ENCODE measurements at regions not wholly inside any gene's neighbourhood (a gene's known extent, or its start where the extent isn't known, plus 50 kb on each side); places are given as distances from the start of the nearest gene placed in this dataset.

DNA sequence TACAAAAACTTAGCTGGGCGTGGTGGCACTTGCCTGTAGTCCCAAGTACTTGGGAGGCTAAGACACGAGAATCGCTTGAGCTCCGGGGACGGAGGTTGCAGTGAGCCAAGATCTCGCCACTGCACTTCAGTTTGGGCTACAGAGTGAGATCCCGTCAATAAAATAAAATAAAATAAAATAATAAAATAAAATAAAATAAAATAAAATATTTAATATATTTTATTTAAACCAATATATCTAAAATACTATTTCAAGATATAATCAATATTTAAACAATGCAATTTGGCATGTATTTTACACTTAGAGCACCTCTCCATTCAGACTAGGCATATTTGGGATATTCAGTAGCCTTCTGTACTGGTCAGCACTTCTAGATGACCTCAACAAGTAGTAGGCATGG lies 142.1 kb downstream of the FOXA2 start:
- H3K9me3 ChIP-seq (ENCODE audit: control insufficient read depth, insufficient read depth, low read length) = no peaks in the 10 kb centered on the region
- H3K4me1 ChIP-seq (ENCODE audit: control insufficient read depth, insufficient read depth, low read length) = no peaks in the 10 kb centered on the region
- H3K9ac ChIP-seq (ENCODE audit: low read depth, low read length) = no peak overlapping the region
- peaks cover 2% of the 10 kb centered on the region for H3K27me3 ChIP-seq (ENCODE audit: control insufficient read depth, insufficient read depth, low read length)
- no peak overlapping the region for H3K4me3 ChIP-seq (ENCODE audit: low read depth, low read length)
- no peaks in the 10 kb centered on the region for H3K36me3 ChIP-seq (ENCODE audit: control insufficient read depth, insufficient read depth, low read length)

DNA sequence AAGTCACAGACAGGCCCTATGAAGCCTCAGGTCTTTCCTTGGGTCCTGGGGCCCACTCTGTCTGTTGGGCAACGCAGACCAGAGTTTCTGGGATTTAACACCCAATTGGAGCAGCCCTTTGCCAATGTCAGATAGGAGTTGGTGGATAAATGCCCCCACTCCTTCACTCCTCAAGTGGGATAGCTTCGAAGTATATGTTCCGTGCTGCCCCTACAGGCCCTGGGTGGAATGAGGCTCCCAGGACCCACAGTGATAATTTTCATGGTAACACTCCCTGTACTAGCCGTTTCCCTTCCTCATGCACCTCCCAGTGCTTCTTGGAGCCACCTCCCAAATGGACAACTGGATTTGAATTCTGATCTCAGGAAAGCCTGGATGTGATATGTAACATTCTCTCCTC lies 145.4 kb downstream of the FOXA2 start:
- Histone ChIP-seq H3K9ac (ENCODE audit: low read depth, low read length) (no peak overlapping the region), H3K4me3 (ENCODE audit: low read depth, low read length) (no peak overlapping the region), H3K4me1 (ENCODE audit: control insufficient read depth, insufficient read depth, low read length) (no peaks in the 10 kb centered on the region), H3K27me3 (ENCODE audit: control insufficient read depth, insufficient read depth, low read length) (peaks cover 26% of the 10 kb centered on the region), H3K9me3 (ENCODE audit: control insufficient read depth, insufficient read depth, low read length) (no peaks in the 10 kb centered on the region), H3K36me3 (ENCODE audit: control insufficient read depth, insufficient read depth, low read length) (no peaks in the 10 kb centered on the region)

DNA sequence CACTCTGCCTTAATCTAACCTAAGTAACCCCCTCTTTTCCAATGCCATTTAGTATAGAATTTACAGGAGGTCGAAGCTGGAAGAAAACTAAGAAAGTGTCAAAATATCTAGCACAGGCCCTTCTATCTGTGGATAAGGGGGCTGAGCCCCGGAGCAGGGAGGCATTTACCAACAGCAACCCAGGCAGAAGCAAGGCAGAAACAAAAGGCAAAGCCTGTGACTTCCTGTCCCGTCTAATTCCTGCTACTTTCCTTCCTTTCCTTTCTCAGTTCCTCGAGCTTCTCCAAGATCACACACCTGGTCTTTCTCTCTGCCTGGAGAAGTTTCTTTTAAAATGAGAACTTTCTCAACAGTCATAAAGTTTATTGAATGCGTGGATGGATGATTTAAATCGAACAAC lies 146.0 kb downstream of the FOXA2 start:
- no peaks in the 10 kb centered on the region for H3K9me3 ChIP-seq (ENCODE audit: control insufficient read depth, insufficient read depth, low read length)
- no peaks in the 10 kb centered on the region for H3K36me3 ChIP-seq (ENCODE audit: control insufficient read depth, insufficient read depth, low read length)
- no peaks in the 10 kb centered on the region for H3K4me1 ChIP-seq (ENCODE audit: control insufficient read depth, insufficient read depth, low read length)
- H3K27me3 ChIP-seq (ENCODE audit: control insufficient read depth, insufficient read depth, low read length) = peaks cover 32% of the 10 kb centered on the region
- no peak overlapping the region for H3K4me3 ChIP-seq (ENCODE audit: low read depth, low read length)
- H3K9ac ChIP-seq (ENCODE audit: low read depth, low read length) = no peak overlapping the region

DNA sequence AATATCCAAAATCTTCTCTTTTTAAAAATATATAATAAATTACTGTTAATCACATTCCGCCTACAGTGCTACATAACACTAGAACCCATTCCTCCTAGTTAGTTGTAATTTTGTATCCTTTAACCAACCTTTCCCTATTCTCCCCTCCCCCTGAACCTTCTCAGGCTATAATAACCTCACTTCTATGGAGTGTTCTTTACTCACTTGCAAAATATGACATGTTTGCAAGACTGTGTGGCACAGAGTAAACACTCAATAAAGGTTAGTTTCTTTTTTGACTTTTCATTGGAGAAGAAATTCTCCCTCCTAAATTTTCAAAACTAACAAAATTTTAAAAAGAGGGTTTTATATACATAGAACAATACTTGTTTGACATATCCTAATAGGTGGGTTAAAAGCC lies 147.0 kb downstream of the FOXA2 start:
- H3K9ac ChIP-seq (ENCODE audit: low read depth, low read length) = no peak overlapping the region

DNA sequence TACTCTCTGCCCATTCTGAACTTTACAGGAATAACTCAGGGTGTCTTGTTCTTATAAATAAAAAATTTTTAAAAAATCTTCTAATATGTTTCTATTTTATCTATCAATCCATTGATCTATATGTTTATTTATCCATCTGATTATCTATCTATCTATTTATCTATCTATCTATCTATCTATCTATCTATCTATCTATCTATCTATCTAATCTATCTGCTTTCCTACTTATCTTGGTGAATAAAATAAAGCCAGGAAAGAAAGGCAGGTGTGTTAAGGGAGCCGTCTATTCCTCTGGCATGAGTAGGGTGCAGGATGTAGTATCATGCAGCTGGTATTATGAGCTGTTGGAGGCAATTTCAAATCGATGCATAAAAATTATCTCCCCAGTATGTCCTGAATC lies 153.0 kb downstream of the FOXA2 start:
- Histone ChIP-seq H3K9me3 (ENCODE audit: control insufficient read depth, insufficient read depth, low read length) (no peaks in the 10 kb centered on the region), H3K9ac (ENCODE audit: low read depth, low read length) (no peak overlapping the region), H3K4me1 (ENCODE audit: control insufficient read depth, insufficient read depth, low read length) (peaks cover 11% of the 10 kb centered on the region), H3K27me3 (ENCODE audit: control insufficient read depth, insufficient read depth, low read length) (peaks cover 92% of the 10 kb centered on the region), H3K4me3 (ENCODE audit: low read depth, low read length) (no peak overlapping the region), H3K36me3 (ENCODE audit: control insufficient read depth, insufficient read depth, low read length) (no peaks in the 10 kb centered on the region)

More for the DNA sequence above, 147.0 kb downstream of the FOXA2 start:
- Histone ChIP-seq H3K27me3 (ENCODE audit: control insufficient read depth, insufficient read depth, low read length) (peaks cover 42% of the 10 kb centered on the region), H3K9me3 (ENCODE audit: control insufficient read depth, insufficient read depth, low read length) (no peaks in the 10 kb centered on the region), H3K36me3 (ENCODE audit: control insufficient read depth, insufficient read depth, low read length) (no peaks in the 10 kb centered on the region), H3K4me3 (ENCODE audit: low read depth, low read length) (no peak overlapping the region), H3K4me1 (ENCODE audit: control insufficient read depth, insufficient read depth, low read length) (no peaks in the 10 kb centered on the region)

DNA sequence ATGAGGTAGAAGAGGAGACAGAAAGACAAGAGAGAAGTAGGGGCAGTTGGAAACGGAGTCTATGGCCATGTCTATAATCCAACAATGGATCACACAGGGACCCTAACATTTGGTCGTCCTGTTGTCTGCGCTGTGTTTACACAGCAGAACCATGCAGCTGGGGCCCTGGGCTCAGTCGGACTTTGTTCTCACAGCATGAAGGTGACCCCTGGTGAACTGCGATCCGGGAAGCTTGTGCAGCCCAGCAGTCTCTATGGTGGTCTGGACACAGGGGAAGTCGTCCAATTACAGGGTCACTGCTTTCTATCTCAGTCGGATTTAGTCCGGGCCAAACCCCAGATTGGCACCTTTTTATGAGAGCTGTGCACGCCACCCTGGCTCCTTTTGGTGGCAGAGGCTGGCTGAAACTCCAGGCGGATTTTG lies 153.6 kb downstream of the FOXA2 start:
- H3K27me3 ChIP-seq (ENCODE audit: control insufficient read depth, insufficient read depth, low read length) = peaks cover 94% of the 10 kb centered on the region

DNA sequence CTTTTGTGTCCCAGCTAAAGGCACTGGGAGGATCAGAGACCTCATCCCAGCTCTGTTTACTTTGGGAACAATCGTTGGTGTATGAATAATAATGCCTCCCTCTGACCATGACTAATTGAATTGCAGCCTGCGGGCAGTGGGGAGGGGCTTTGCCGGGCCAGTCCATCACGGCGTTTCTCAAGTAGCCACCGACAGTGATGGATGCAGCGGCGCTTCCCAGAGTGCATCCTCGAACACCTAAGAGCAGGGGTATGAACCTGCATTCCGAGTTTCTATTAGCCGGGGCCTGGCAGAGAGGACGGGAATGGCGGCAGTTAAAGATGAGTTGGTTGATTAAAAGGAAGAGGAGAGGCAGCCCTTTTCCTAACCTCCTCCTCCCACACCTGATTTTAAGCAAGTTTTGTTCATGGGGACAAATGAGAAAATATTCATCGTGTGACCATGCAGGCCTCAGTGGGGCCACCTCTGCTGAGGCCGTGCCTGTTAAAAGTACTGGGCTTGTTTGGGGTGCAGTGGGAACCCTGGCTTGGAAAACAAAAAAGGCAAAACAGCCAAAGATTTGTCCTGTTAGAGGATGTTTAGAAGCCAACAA lies 154.1 kb downstream of the FOXA2 start:
- Histone ChIP-seq H3K4me3 (ENCODE audit: low read depth, low read length) (peak overlapping the region; percentile 3), H3K27me3 (ENCODE audit: control insufficient read depth, insufficient read depth, low read length) (peaks cover 92% of the 10 kb centered on the region), H3K4me1 (ENCODE audit: control insufficient read depth, insufficient read depth, low read length) (peaks cover 11% of the 10 kb centered on the region), H3K36me3 (ENCODE audit: control insufficient read depth, insufficient read depth, low read length) (no peaks in the 10 kb centered on the region), H3K9me3 (ENCODE audit: control insufficient read depth, insufficient read depth, low read length) (no peaks in the 10 kb centered on the region), H3K9ac (ENCODE audit: low read depth, low read length) (no peak overlapping the region)

More for the DNA sequence above, 153.6 kb downstream of the FOXA2 start:
- peak overlapping the region; percentile 3 for H3K4me3 ChIP-seq (ENCODE audit: low read depth, low read length)
- H3K9me3 ChIP-seq (ENCODE audit: control insufficient read depth, insufficient read depth, low read length) = no peaks in the 10 kb centered on the region
- no peaks in the 10 kb centered on the region for H3K36me3 ChIP-seq (ENCODE audit: control insufficient read depth, insufficient read depth, low read length)
- peaks cover 11% of the 10 kb centered on the region for H3K4me1 ChIP-seq (ENCODE audit: control insufficient read depth, insufficient read depth, low read length)
- H3K9ac ChIP-seq (ENCODE audit: low read depth, low read length) = no peak overlapping the region

DNA sequence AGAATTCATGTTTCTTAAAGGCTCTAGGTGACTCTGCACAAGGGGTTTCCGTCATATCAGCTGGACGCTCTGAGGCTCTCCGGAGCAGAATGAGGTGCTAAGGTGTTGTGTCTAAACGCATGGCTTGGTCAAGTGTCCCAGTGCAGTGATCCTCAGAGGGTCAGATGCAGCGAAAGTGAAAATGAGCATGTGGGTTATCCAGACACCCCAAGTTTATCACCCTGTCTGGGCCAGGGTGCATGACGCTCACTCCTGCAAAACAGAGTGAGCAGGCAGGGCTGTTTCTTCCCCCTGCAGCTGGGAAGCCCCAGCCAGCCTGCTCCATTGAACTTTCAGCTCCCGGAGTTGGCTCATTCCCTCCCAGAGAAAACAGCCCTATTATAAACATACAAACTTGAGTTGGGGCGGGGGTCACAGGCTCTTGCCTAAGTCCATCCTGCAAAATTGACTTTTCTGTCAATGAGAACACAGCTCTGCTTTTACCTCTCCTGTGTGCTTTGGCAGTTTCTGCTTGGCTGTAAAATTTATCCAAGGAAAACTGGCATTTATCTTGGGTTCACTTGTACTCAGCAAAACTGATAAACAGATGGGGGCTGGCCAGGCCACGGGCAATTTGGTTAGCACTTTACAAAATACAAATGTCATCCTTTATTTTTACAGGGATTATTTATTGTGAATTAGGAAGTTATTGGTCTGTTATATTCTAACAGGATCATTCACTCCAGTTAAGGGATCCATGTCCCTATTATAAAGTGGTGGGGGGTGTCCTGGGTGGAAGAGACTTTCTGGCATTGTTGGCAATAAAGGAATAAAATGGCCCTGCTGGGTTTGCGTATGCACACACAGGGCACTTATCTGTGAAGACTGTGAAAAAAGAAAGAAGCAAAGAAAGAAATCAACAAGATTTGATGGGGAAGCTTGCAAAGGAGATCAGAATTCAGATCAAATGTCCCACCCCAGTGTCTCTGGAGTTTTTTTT lies 154.9 kb downstream of the FOXA2 start:
- H3K9ac ChIP-seq (ENCODE audit: low read depth, low read length) = no peak overlapping the region
- H3K4me3 ChIP-seq (ENCODE audit: low read depth, low read length) = no peak overlapping the region
- H3K4me1 ChIP-seq (ENCODE audit: control insufficient read depth, insufficient read depth, low read length) = peaks cover 11% of the 10 kb centered on the region
- no peaks in the 10 kb centered on the region for H3K9me3 ChIP-seq (ENCODE audit: control insufficient read depth, insufficient read depth, low read length)
- peaks cover 85% of the 10 kb centered on the region for H3K27me3 ChIP-seq (ENCODE audit: control insufficient read depth, insufficient read depth, low read length)
- H3K36me3 ChIP-seq (ENCODE audit: control insufficient read depth, insufficient read depth, low read length) = no peaks in the 10 kb centered on the region

DNA sequence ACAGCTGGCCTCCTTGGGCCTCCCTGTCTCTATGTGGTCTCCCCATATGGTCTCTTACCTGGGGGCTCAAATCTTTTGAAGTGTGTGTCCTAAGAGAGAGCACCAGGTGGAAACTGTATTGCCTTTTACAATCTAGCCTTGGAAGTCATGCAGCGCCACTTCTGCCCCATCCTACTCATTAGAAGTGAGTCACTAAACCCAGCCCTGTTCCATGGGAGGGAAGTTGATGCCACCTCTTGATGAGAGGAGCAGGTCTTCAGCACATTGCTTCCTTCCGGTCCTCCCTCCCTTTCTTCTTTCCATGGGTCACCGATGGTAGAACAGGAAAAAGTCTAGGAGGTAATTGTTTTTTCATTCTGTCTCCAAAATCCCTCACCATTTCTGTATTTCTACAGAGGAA lies 156.3 kb downstream of the FOXA2 start:
- H3K4me1 ChIP-seq (ENCODE audit: control insufficient read depth, insufficient read depth, low read length) = peaks cover 11% of the 10 kb centered on the region

DNA sequence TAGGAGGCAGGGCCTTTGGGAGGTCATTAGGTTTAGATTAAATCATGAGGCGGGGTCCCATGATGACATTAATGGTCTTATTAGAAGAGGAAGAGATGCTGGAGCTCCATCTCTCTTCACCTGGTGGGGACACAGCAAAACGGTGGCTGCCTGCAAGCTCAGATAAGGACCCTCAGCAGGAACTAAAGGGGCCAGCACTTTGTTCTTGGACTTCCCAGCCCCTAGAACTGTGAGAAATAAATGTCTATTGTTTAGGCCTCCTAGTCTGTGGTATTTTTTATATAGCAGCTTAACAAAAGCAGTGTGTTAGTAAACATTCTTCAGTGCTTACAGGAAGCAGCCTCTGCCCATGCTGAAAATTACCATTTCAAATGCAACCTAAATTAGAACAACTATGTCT lies 157.6 kb downstream of the FOXA2 start:
- Histone ChIP-seq H3K4me3 (ENCODE audit: low read depth, low read length) (no peak overlapping the region), H3K27me3 (ENCODE audit: control insufficient read depth, insufficient read depth, low read length) (peaks cover 82% of the 10 kb centered on the region), H3K4me1 (ENCODE audit: control insufficient read depth, insufficient read depth, low read length) (peaks cover 11% of the 10 kb centered on the region), H3K9me3 (ENCODE audit: control insufficient read depth, insufficient read depth, low read length) (no peaks in the 10 kb centered on the region), H3K9ac (ENCODE audit: low read depth, low read length) (no peak overlapping the region), H3K36me3 (ENCODE audit: control insufficient read depth, insufficient read depth, low read length) (no peaks in the 10 kb centered on the region)

More for the DNA sequence above, 156.3 kb downstream of the FOXA2 start:
- Histone ChIP-seq H3K9ac (ENCODE audit: low read depth, low read length) (no peak overlapping the region), H3K9me3 (ENCODE audit: control insufficient read depth, insufficient read depth, low read length) (no peaks in the 10 kb centered on the region), H3K4me3 (ENCODE audit: low read depth, low read length) (no peak overlapping the region), H3K27me3 (ENCODE audit: control insufficient read depth, insufficient read depth, low read length) (peaks cover 85% of the 10 kb centered on the region), H3K36me3 (ENCODE audit: control insufficient read depth, insufficient read depth, low read length) (no peaks in the 10 kb centered on the region)

DNA sequence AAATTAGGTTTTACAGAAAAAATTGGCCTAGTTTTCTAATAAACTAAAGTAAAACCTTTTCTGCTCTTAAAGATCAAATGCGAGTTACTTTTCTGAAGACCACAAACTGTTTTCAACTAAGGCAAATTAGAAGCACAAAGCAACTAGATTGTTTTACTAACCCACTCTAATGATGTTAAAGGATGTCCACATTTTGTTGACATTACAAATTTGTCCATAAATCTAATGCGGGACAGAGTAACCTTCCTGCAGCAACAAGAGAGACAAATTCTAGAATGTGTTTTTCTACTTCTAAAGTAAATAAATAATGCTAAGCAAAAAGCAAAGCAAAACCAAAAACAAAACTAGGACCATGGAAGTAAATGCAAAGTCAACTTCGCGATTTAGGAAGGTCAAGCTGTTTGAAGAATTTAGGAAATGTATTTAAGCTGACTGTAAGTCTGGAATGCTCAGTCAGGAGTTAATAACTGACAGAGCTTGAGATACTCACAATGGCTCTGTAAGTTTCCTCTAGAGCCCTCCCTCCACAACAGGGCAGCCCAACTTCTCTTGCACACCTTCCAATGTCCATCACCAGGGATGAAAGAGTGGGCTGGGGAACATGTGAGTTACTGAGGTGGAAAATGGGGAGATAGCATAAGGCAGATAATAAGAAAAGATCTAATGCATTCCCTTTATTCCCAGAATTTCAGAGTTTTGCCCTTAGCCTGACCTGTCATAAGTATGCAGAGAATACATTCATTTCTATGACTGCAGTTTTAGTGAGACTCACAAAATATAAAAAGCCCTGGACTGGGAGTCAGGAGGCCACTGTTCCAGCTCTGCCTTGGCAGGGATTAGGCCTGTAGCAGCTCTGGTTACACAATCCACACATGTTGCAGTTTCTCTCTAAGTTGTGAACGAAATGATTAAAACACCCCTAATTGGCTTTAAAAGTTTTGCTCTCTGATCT lies 158.8 kb downstream of the FOXA2 start:
- Histone ChIP-seq H3K4me1 (ENCODE audit: control insufficient read depth, insufficient read depth, low read length) (peaks cover 10% of the 10 kb centered on the region), H3K9me3 (ENCODE audit: control insufficient read depth, insufficient read depth, low read length) (no peaks in the 10 kb centered on the region), H3K4me3 (ENCODE audit: low read depth, low read length) (no peak overlapping the region)

More for the DNA sequence above, 158.8 kb downstream of the FOXA2 start:
- H3K36me3 ChIP-seq (ENCODE audit: control insufficient read depth, insufficient read depth, low read length) = no peaks in the 10 kb centered on the region
- H3K27me3 ChIP-seq (ENCODE audit: control insufficient read depth, insufficient read depth, low read length) = peaks cover 81% of the 10 kb centered on the region
- no peak overlapping the region for H3K9ac ChIP-seq (ENCODE audit: low read depth, low read length)

Measured in iPS-15b (cell line).